ENCODE measurements at regions not wholly inside any gene's neighbourhood (a gene's known extent, or its start where the extent isn't known, plus 50 kb on each side); places are given as distances from the start of the nearest gene placed in this dataset.

GRCh38 chr9:26163931-26164330, 485.7 kb upstream of the TUSC1 start:
- DNase-seq (ENCODE audit: low spot score in 2 of 2): no peak
- intact Hi-C loops (cut with DNase I; ENCODE audit: low total_unique reads): no loop called here

GRCh38 chr9:26159575-26160392, 481.5 kb upstream of the TUSC1 start:
- no peak overlapping the region for H3K27ac ChIP-seq
- H3K4me3 ChIP-seq: no peak overlapping the region
- no peaks in the 10 kb centered on the region for H3K4me1 ChIP-seq
- TF ChIP-seq POLR2AphosphoS5 (IDR thresholded peaks at IDR 0.05): no peak
- no peak for TF ChIP-seq CTCF (IDR thresholded peaks at IDR 0.05)
- no peak for TF ChIP-seq POLR2A (IDR thresholded peaks at IDR 0.05)
- H3K27me3 ChIP-seq: no peaks in the 10 kb centered on the region
- no peaks in the 10 kb centered on the region for H3K9me3 ChIP-seq
- H3K36me3 ChIP-seq: no peaks in the 10 kb centered on the region
- intact Hi-C loops (cut with DNase I; ENCODE audit: low total_unique reads): no loop called here
- no peak for DNase-seq (ENCODE audit: low spot score in 2 of 2)

More at GRCh38 chr9:26163931-26164330, 485.7 kb upstream of the TUSC1 start:
- no peak for TF ChIP-seq POLR2A (IDR thresholded peaks at IDR 0.05)
- no peak for TF ChIP-seq CTCF (IDR thresholded peaks at IDR 0.05)
- H3K4me1 ChIP-seq: no peaks in the 10 kb centered on the region
- H3K4me3 ChIP-seq: no peak overlapping the region
- H3K9me3 ChIP-seq: no peaks in the 10 kb centered on the region
- no peak overlapping the region for H3K27ac ChIP-seq
- H3K27me3 ChIP-seq: no peaks in the 10 kb centered on the region
- no peaks in the 10 kb centered on the region for H3K36me3 ChIP-seq

- H3K9me3 ChIP-seq: no peaks in the 10 kb centered on the region
- intact Hi-C loops (cut with DNase I; ENCODE audit: low total_unique reads): no loop called here
- no peak for TF ChIP-seq POLR2A (IDR thresholded peaks at IDR 0.05)
- TF ChIP-seq POLR2AphosphoS5 (IDR thresholded peaks at IDR 0.05): no peak
- TF ChIP-seq CTCF (IDR thresholded peaks at IDR 0.05): no peak
Measured at GRCh38 chr9:26158631-26159150, 480.4 kb upstream of the TUSC1 start.

GRCh38 chr9:26157411-26157810, 479.2 kb upstream of the TUSC1 start:
- no peak overlapping the region for H3K27ac ChIP-seq
- H3K27me3 ChIP-seq: no peaks in the 10 kb centered on the region
- intact Hi-C loops (cut with DNase I; ENCODE audit: low total_unique reads): no loop called here
- H3K4me1 ChIP-seq: no peaks in the 10 kb centered on the region
- no peaks in the 10 kb centered on the region for H3K9me3 ChIP-seq
- H3K36me3 ChIP-seq: no peaks in the 10 kb centered on the region
- H3K4me3 ChIP-seq: no peak overlapping the region
- no peak for DNase-seq (ENCODE audit: low spot score in 2 of 2)
- no peak for TF ChIP-seq CTCF (IDR thresholded peaks at IDR 0.05)
- no peak for TF ChIP-seq POLR2AphosphoS5 (IDR thresholded peaks at IDR 0.05)
- no peak for TF ChIP-seq POLR2A (IDR thresholded peaks at IDR 0.05)

More at GRCh38 chr9:26158631-26159150, 480.4 kb upstream of the TUSC1 start:
- Histone ChIP-seq H3K4me1 (no peaks in the 10 kb centered on the region), H3K4me3 (no peak overlapping the region), H3K27me3 (no peaks in the 10 kb centered on the region), H3K36me3 (no peaks in the 10 kb centered on the region), H3K27ac (no peak overlapping the region)
- no peak for DNase-seq (ENCODE audit: low spot score in 2 of 2)

GRCh38 chr9:26152350-26152749, 474.1 kb upstream of the TUSC1 start:
- no peak for TF ChIP-seq CTCF (IDR thresholded peaks at IDR 0.05)
- TF ChIP-seq POLR2AphosphoS5 (IDR thresholded peaks at IDR 0.05): no peak
- TF ChIP-seq POLR2A (IDR thresholded peaks at IDR 0.05): no peak
- no peak for DNase-seq (ENCODE audit: low spot score in 2 of 2)
- no peaks in the 10 kb centered on the region for H3K27me3 ChIP-seq
- no peaks in the 10 kb centered on the region for H3K9me3 ChIP-seq
- intact Hi-C loops (cut with DNase I; ENCODE audit: low total_unique reads): no loop called here
- no peak overlapping the region for H3K4me3 ChIP-seq
- H3K4me1 ChIP-seq: no peaks in the 10 kb centered on the region
- no peaks in the 10 kb centered on the region for H3K36me3 ChIP-seq
- H3K27ac ChIP-seq: no peak overlapping the region

Measured in breast epithelium (tissue), 4 donors.